ENCODE measurements at regions not wholly inside any gene's neighbourhood (a gene's known extent, or its start where the extent isn't known, plus 50 kb on each side); places are given as distances from the start of the nearest gene placed in this dataset.

- WGBS, 3 donors = 71 to 85% (median 78%) methylated on average over 5 of the region's 5 CpGs
- H3K27ac ChIP-seq (ENCODE audit: low read depth in 1 of 3, low read length in 2 of 3) = no peak overlapping the region
- H3K36me3 ChIP-seq (ENCODE audit: control insufficient read depth in 3 of 3, insufficient read depth in 2 of 3, low read depth in 1 of 3, low read length in 3 of 3) = no peaks in the 10 kb centered on the region
- FAIRE-seq = no peak
- no peaks in the 10 kb centered on the region for H3K4me1 ChIP-seq (ENCODE audit: control insufficient read depth in 3 of 3, insufficient read depth in 2 of 3, low read depth in 1 of 3, low read length in 2 of 3)
- DNase-seq = no peak
- no peak overlapping the region for H3K4me3 ChIP-seq (ENCODE audit: low read depth in 1 of 3, low read length in 3 of 3)
- H3K9me3 ChIP-seq (ENCODE audit: control insufficient read depth in 2 of 2, insufficient read depth in 1 of 2, low read depth in 1 of 2, low read length in 1 of 2) = peaks cover 0 to 5% of the 10 kb centered on the region in 2 donors
- no peaks in the 10 kb centered on the region for H3K27me3 ChIP-seq (ENCODE audit: control insufficient read depth in 3 of 3, insufficient read depth in 3 of 3, low read length in 3 of 3)
Measured at GRCh38 chr13:22127277-22128164, 456.6 kb downstream of the FGF9 start.

- Histone ChIP-seq H3K4me1 (ENCODE audit: control insufficient read depth in 3 of 3, insufficient read depth in 2 of 3, low read depth in 1 of 3, low read length in 2 of 3) (no peaks in the 10 kb centered on the region), H3K27ac (ENCODE audit: low read depth in 1 of 3, low read length in 2 of 3) (no peak overlapping the region), H3K4me3 (ENCODE audit: low read depth in 1 of 3, low read length in 3 of 3) (no peak overlapping the region), H3K27me3 (ENCODE audit: control insufficient read depth in 3 of 3, insufficient read depth in 3 of 3, low read length in 3 of 3) (no peaks in the 10 kb centered on the region), H3K9me3 (ENCODE audit: control insufficient read depth in 2 of 2, insufficient read depth in 1 of 2, low read depth in 1 of 2, low read length in 1 of 2) (peaks cover 0 to 5% of the 10 kb centered on the region in 2 donors), H3K36me3 (ENCODE audit: control insufficient read depth in 3 of 3, insufficient read depth in 2 of 3, low read depth in 1 of 3, low read length in 3 of 3) (no peaks in the 10 kb centered on the region)
- no peak for DNase-seq
- WGBS, 3 donors = 60 to 76% (median 72%) methylated on average over 15 of the region's 15 CpGs
- FAIRE-seq = no peak
Measured at GRCh38 chr13:22128441-22129408, 457.9 kb downstream of the FGF9 start.

- no peak overlapping the region for H3K4me3 ChIP-seq (ENCODE audit: low read depth in 1 of 3, low read length in 3 of 3)
- no peaks in the 10 kb centered on the region for H3K27me3 ChIP-seq (ENCODE audit: control insufficient read depth in 3 of 3, insufficient read depth in 3 of 3, low read length in 3 of 3)
- no peak overlapping the region for H3K27ac ChIP-seq (ENCODE audit: low read depth in 1 of 3, low read length in 2 of 3)
- FAIRE-seq (no peak), DNase-seq (no peak)
- H3K4me1 ChIP-seq (ENCODE audit: control insufficient read depth in 3 of 3, insufficient read depth in 2 of 3, low read depth in 1 of 3, low read length in 2 of 3) = no peaks in the 10 kb centered on the region
- peaks cover 0 to 5% of the 10 kb centered on the region in 2 donors for H3K9me3 ChIP-seq (ENCODE audit: control insufficient read depth in 2 of 2, insufficient read depth in 1 of 2, low read depth in 1 of 2, low read length in 1 of 2)
- WGBS, 3 donors = 55 to 67% (median 59%) methylated on average over 1 of the region's 1 CpG
- H3K36me3 ChIP-seq (ENCODE audit: control insufficient read depth in 3 of 3, insufficient read depth in 2 of 3, low read depth in 1 of 3, low read length in 3 of 3) = no peaks in the 10 kb centered on the region
Measured at GRCh38 chr13:22130254-22130653, 459.4 kb downstream of the FGF9 start.

DNA sequence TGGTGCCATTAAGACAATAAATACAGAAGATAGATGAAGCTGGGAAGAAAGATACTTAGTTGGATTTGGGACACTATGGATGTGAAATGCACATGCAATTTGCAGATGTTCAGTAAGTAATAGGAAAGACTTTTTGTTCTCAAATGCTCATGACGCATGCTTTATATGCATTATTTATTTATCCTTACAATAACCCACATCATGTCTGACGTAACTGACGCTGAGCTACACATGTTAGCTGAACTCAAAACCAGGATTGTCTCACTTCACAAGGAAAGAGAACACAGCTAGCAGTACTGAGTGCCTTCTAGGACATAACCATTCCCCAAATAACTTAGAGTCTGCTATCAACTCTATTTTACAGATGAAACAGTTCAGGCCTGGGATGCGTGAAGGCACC lies 463.4 kb downstream of the FGF9 start:
- Histone ChIP-seq H3K27ac (ENCODE audit: low read depth in 1 of 3, low read length in 2 of 3) (no peak overlapping the region), H3K4me1 (ENCODE audit: control insufficient read depth in 3 of 3, insufficient read depth in 2 of 3, low read depth in 1 of 3, low read length in 2 of 3) (no peaks in the 10 kb centered on the region), H3K9me3 (ENCODE audit: control insufficient read depth in 2 of 2, insufficient read depth in 1 of 2, low read depth in 1 of 2, low read length in 1 of 2) (peaks cover 0 to 4% of the 10 kb centered on the region in 2 donors), H3K36me3 (ENCODE audit: control insufficient read depth in 3 of 3, insufficient read depth in 2 of 3, low read depth in 1 of 3, low read length in 3 of 3) (no peaks in the 10 kb centered on the region), H3K27me3 (ENCODE audit: control insufficient read depth in 3 of 3, insufficient read depth in 3 of 3, low read length in 3 of 3) (no peaks in the 10 kb centered on the region), H3K4me3 (ENCODE audit: low read depth in 1 of 3, low read length in 3 of 3) (no peak overlapping the region)
- FAIRE-seq = no peak
- 91 to 95% (median 95%) methylated on average over 4 of the region's 4 CpGs for WGBS, 3 donors
- no peak for DNase-seq

DNA sequence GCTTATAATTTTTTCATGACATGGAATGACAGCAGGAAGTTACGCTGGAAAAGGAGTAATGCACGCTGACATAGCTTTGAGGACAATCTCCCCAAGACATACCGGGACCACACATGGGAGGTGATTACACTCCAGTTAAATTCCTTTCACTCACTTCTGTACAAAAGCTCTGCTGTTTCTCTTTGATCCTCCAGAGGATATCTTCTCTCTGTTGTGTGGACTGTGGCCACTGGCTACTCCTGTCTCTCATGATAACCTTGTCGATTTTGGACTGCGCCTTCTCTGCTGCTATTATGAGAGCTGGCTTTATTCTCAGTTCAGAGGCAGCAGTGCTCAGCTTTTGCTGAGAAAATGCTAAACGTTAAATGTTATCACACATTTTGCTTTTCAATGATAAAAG lies 464.6 kb downstream of the FGF9 start:
- DNase-seq = no peak
- Histone ChIP-seq H3K27ac (ENCODE audit: low read depth in 1 of 3, low read length in 2 of 3) (no peak overlapping the region), H3K27me3 (ENCODE audit: control insufficient read depth in 3 of 3, insufficient read depth in 3 of 3, low read length in 3 of 3) (no peaks in the 10 kb centered on the region), H3K9me3 (ENCODE audit: control insufficient read depth in 2 of 2, insufficient read depth in 1 of 2, low read depth in 1 of 2, low read length in 1 of 2) (no peaks in the 10 kb centered on the region), H3K4me1 (ENCODE audit: control insufficient read depth in 3 of 3, insufficient read depth in 2 of 3, low read depth in 1 of 3, low read length in 2 of 3) (no peaks in the 10 kb centered on the region), H3K4me3 (ENCODE audit: low read depth in 1 of 3, low read length in 3 of 3) (no peak overlapping the region), H3K36me3 (ENCODE audit: control insufficient read depth in 3 of 3, insufficient read depth in 2 of 3, low read depth in 1 of 3, low read length in 3 of 3) (no peaks in the 10 kb centered on the region)
- 66 to 72% (median 67%) methylated on average over 6 of the region's 6 CpGs for WGBS, 3 donors
- no peak for FAIRE-seq

GRCh38 chr13:22137361-22138050 lies 466.6 kb downstream of the FGF9 start:
- Histone ChIP-seq H3K27me3 (ENCODE audit: control insufficient read depth in 3 of 3, insufficient read depth in 3 of 3, low read length in 3 of 3) (no peaks in the 10 kb centered on the region), H3K9me3 (ENCODE audit: control insufficient read depth in 2 of 2, insufficient read depth in 1 of 2, low read depth in 1 of 2, low read length in 1 of 2) (no peaks in the 10 kb centered on the region), H3K4me3 (ENCODE audit: low read depth in 1 of 3, low read length in 3 of 3) (no peak overlapping the region), H3K36me3 (ENCODE audit: control insufficient read depth in 3 of 3, insufficient read depth in 2 of 3, low read depth in 1 of 3, low read length in 3 of 3) (no peaks in the 10 kb centered on the region), H3K27ac (ENCODE audit: low read depth in 1 of 3, low read length in 2 of 3) (no peak overlapping the region), H3K4me1 (ENCODE audit: control insufficient read depth in 3 of 3, insufficient read depth in 2 of 3, low read depth in 1 of 3, low read length in 2 of 3) (no peaks in the 10 kb centered on the region)
- DNase-seq (no peak), FAIRE-seq (no peak)
- 77 to 83% (median 82%) methylated on average over 4 of the region's 4 CpGs for WGBS, 3 donors

DNA sequence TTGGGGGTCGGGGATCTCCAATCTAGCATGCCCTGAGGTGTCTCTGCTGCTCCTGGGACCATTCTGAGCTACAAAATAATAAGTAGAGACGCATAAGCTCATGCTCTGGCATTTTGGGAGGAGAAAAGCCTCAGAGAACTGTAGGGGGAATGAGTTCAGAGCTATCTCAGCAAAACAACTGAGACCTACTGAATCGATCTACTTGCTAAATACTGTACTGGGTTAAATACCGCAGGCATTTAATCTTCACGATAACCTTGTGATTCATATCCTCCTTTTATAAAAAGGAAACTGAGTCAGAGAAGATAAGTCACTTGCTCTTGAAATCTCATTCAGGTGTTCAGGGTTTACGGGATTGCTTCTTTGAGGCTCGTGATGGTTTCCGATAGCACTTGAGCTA lies 468.1 kb downstream of the FGF9 start:
- H3K36me3 ChIP-seq (ENCODE audit: control insufficient read depth in 3 of 3, insufficient read depth in 2 of 3, low read depth in 1 of 3, low read length in 3 of 3) = no peaks in the 10 kb centered on the region
- FAIRE-seq = no peak
- WGBS, 3 donors = 82 to 89% (median 86%) methylated on average over 8 of the region's 8 CpGs
- no peaks in the 10 kb centered on the region for H3K9me3 ChIP-seq (ENCODE audit: control insufficient read depth in 2 of 2, insufficient read depth in 1 of 2, low read depth in 1 of 2, low read length in 1 of 2)
- no peak overlapping the region for H3K27ac ChIP-seq (ENCODE audit: low read depth in 1 of 3, low read length in 2 of 3)
- H3K27me3 ChIP-seq (ENCODE audit: control insufficient read depth in 3 of 3, insufficient read depth in 3 of 3, low read length in 3 of 3) = no peaks in the 10 kb centered on the region
- no peak overlapping the region for H3K4me3 ChIP-seq (ENCODE audit: low read depth in 1 of 3, low read length in 3 of 3)
- no peaks in the 10 kb centered on the region for H3K4me1 ChIP-seq (ENCODE audit: control insufficient read depth in 3 of 3, insufficient read depth in 2 of 3, low read depth in 1 of 3, low read length in 2 of 3)
- DNase-seq = no peak

GRCh38 chr13:22141716-22142115 lies 470.8 kb downstream of the FGF9 start:
- DNase-seq (no peak), FAIRE-seq (no peak)
- WGBS, 3 donors = 47 to 69% (median 65%) methylated on average over 1 of the region's 1 CpG
- Histone ChIP-seq H3K4me1 (ENCODE audit: control insufficient read depth in 3 of 3, insufficient read depth in 2 of 3, low read depth in 1 of 3, low read length in 2 of 3) (no peaks in the 10 kb centered on the region), H3K27me3 (ENCODE audit: control insufficient read depth in 3 of 3, insufficient read depth in 3 of 3, low read length in 3 of 3) (no peaks in the 10 kb centered on the region), H3K4me3 (ENCODE audit: low read depth in 1 of 3, low read length in 3 of 3) (no peak overlapping the region), H3K9me3 (ENCODE audit: control insufficient read depth in 2 of 2, insufficient read depth in 1 of 2, low read depth in 1 of 2, low read length in 1 of 2) (no peaks in the 10 kb centered on the region), H3K27ac (ENCODE audit: low read depth in 1 of 3, low read length in 2 of 3) (no peak overlapping the region), H3K36me3 (ENCODE audit: control insufficient read depth in 3 of 3, insufficient read depth in 2 of 3, low read depth in 1 of 3, low read length in 3 of 3) (no peaks in the 10 kb centered on the region)

All from small intestine (tissue), 7 donors.